CD14-positive monocyte (primary cell): ENCODE measurements at regions not wholly inside any gene's neighbourhood (a gene's known extent, or its start where the extent isn't known, plus 50 kb on each side); places are given as distances from the start of the nearest gene placed in this dataset.

ENCODE experiments used
- DNase-seq, 3 donors: peaks; one replicate each; pipeline ENCODE4 v3.0.0-alpha.2; 2011 to 2022
- H2AFZ ChIP-seq: 2 replicates; pipeline ENCODE4 v1.6.0; 2012; ENCODE audit warnings: mild to moderate bottlenecking, low read depth, low read length, inconsistent platforms; ENCODE audit not compliant: insufficient read depth, poor library complexity, severe bottlenecking
- H3K27ac ChIP-seq, 2 donors: 1 replicate in 1 of 2; 2 replicates in 1 of 2; pipeline ENCODE4 v1.5.1; 2012 to 2013; ENCODE audit warnings: low read length in 2 of 2, control low read depth in 1 of 2, inconsistent platforms in 1 of 2, low read depth in 1 of 2, mild to moderate bottlenecking in 1 of 2
- H3K27me3 ChIP-seq, 2 donors: one replicate each; pipeline versions ENCODE4 v1.6.0 to v1.6.1; 2011 to 2013; ENCODE audit warnings: low read length in 2 of 2; ENCODE audit not compliant: control insufficient read depth in 2 of 2, insufficient read depth in 2 of 2
- H3K36me3 ChIP-seq, 2 donors: replicated peaks in 1 of 2; 1 replicate in 1 of 2; 2 replicates in 1 of 2; pipeline versions ENCODE4 v1.5.1 to v1.6.1; 2012 to 2013; ENCODE audit warnings: low read length in 2 of 2, control low read depth in 1 of 2, inconsistent platforms in 1 of 2, mild to moderate bottlenecking in 1 of 2; ENCODE audit not compliant: insufficient read depth in 2 of 2, control insufficient read depth in 1 of 2
- H3K4me1 ChIP-seq, 2 donors: 1 replicate in 1 of 2; 2 replicates in 1 of 2; pipeline versions ENCODE4 v1.5.1 to v1.6.1; 2012 to 2013; ENCODE audit warnings: low read length in 2 of 2, control low read depth in 1 of 2, inconsistent platforms in 1 of 2, mild to moderate bottlenecking in 1 of 2, moderate library complexity in 1 of 2; ENCODE audit not compliant: insufficient read depth in 2 of 2, control insufficient read depth in 1 of 2
- H3K4me2 ChIP-seq: replicated peaks from 2 replicates; pipeline ENCODE3; 2012; ENCODE audit warnings: low read length, moderate library complexity, mild to moderate bottlenecking; ENCODE audit not compliant: poor library complexity, severe bottlenecking; ENCODE audit errors: extremely low read depth
- H3K4me3 ChIP-seq, 3 experiments: fragments of 200-600 bp in 1 of 3; sonication (generic) in 1 of 3; replicated peaks in 1 of 3; 1 replicate in 2 of 3; 2 replicates in 1 of 3; pipeline ENCODE4 v1.5.1; 2011 to 2013; ENCODE audit warnings: low read length in 3 of 3, mild to moderate bottlenecking in 3 of 3, control low read depth in 2 of 3, low read depth in 2 of 3, inconsistent platforms in 1 of 3, moderate library complexity in 1 of 3
- H3K79me2 ChIP-seq: 2 replicates; pipeline ENCODE4 v1.6.0; 2012; ENCODE audit warnings: mild to moderate bottlenecking, control low read depth, inconsistent platforms, low read length, moderate library complexity; ENCODE audit not compliant: insufficient read depth
- H3K9ac ChIP-seq: 2 replicates; pipeline ENCODE4 v1.6.0; 2017; ENCODE audit warnings: low read length, mild to moderate bottlenecking; ENCODE audit not compliant: insufficient read depth, poor library complexity, severe bottlenecking
- H3K9me3 ChIP-seq, 2 donors: replicated peaks in 1 of 2; 1 replicate in 1 of 2; 2 replicates in 1 of 2; pipeline versions ENCODE4 v1.5.1 to v1.6.1; 2012 to 2013; ENCODE audit warnings: low read length in 2 of 2, control low read depth in 1 of 2; ENCODE audit not compliant: control insufficient read depth in 1 of 2, insufficient read depth in 1 of 2
- H4K20me1 ChIP-seq: 2 replicates; pipeline ENCODE4 v1.6.0; 2012; ENCODE audit warnings: mild to moderate bottlenecking, low read length, control low read depth, moderate library complexity; ENCODE audit not compliant: insufficient read depth
- H3K27ac Mint-ChIP-seq, 7 donors: one replicate each; pipeline ENCODE4 v1.8.0; 2020; ENCODE audit warnings: mild to moderate bottlenecking in 7 of 7, mixed read lengths in 7 of 7, moderate library complexity in 6 of 7, inconsistent platforms in 2 of 7
- H3K27me3 Mint-ChIP-seq, 3 donors: one replicate each; pipeline ENCODE4 v1.8.0; 2021 to 2022; ENCODE audit warnings: low read depth in 3 of 3, mild to moderate bottlenecking in 3 of 3, mixed read lengths in 3 of 3, moderate library complexity in 3 of 3, inconsistent platforms in 1 of 3
- H3K36me3 Mint-ChIP-seq, 2 donors: one replicate each; pipeline ENCODE4 v1.8.0; 2020; ENCODE audit warnings: mixed read lengths in 2 of 2, inconsistent platforms in 1 of 2, mild to moderate bottlenecking in 1 of 2
- H3K4me1 Mint-ChIP-seq: one replicate; pipeline ENCODE4 v1.8.0; 2020; ENCODE audit warnings: mild to moderate bottlenecking, mixed read lengths
- H3K4me3 Mint-ChIP-seq, 2 donors: one replicate each; pipeline ENCODE4 v1.8.0; 2020; ENCODE audit warnings: mild to moderate bottlenecking in 2 of 2, mixed read lengths in 2 of 2, moderate library complexity in 1 of 2
- H3K9me3 Mint-ChIP-seq, 7 donors: one replicate each; pipeline ENCODE4 v1.8.0; 2020 to 2022; ENCODE audit warnings: mixed read lengths in 7 of 7, mild to moderate bottlenecking in 6 of 7, moderate library complexity in 6 of 7, inconsistent platforms in 2 of 7
- CTCF ChIP-seq: fragments of 200-600 bp; IDR thresholded peaks from one replicate; pipeline ENCODE4 v1.8.0; 2022; ENCODE audit warnings: antibody characterized with exemption, mild to moderate bottlenecking
- intact Hi-C, 2 donors: fragments of 100-400 bp; cut with micrococcal nuclease; formaldehyde crosslinking; loops; one replicate each; pipeline versions ENCODE4 v1.15.0 to v1.15.1; 2023

- Histone ChIP-seq H4K20me1 (no peaks in the 10 kb centered on the region), H3K9ac (no peak overlapping the region), H3K27ac (no peak overlapping the region), H3K27me3 (no peaks in the 10 kb centered on the region), H3K36me3 (no peaks in the 10 kb centered on the region), H3K4me1 (no peaks in the 10 kb centered on the region), H3K4me3 (no peak overlapping the region), H3K79me2 (no peaks in the 10 kb centered on the region), H3K4me2 (no peak overlapping the region), H2AFZ (no peak overlapping the region), H3K9me3 (peaks cover 0 to 5% of the 10 kb centered on the region in 2 donors)
- DNase-seq, result no peak
- H3K4me3 Mint-ChIP-seq, result no peak overlapping the region
- no peak for TF ChIP-seq CTCF
- no peaks in the 10 kb centered on the region for H3K4me1 Mint-ChIP-seq
- H3K27me3 Mint-ChIP-seq, result peaks cover 0 to 2% (median 0%) of the 10 kb centered on the region in 3 donors
- peaks cover 0 to 7% (median 0%) of the 10 kb centered on the region in 7 donors for H3K9me3 Mint-ChIP-seq
- no peak overlapping the region for H3K27ac Mint-ChIP-seq
- intact Hi-C loops, result no loop called here
- no peaks in the 10 kb centered on the region for H3K36me3 Mint-ChIP-seq
Measured at GRCh38 chr4:27620886-27621285, 760.2 kb downstream of the STIM2 start.

- H3K36me3 ChIP-seq, result no peaks in the 10 kb centered on the region
- no peak overlapping the region for H3K4me3 ChIP-seq
- no peak overlapping the region for H3K4me2 ChIP-seq
- peaks cover 0 to 7% (median 0%) of the 10 kb centered on the region in 7 donors for H3K9me3 Mint-ChIP-seq
- no peaks in the 10 kb centered on the region for H3K79me2 ChIP-seq
- intact Hi-C loops, result no loop called here
- no peak overlapping the region for H2AFZ ChIP-seq
- no peak overlapping the region for H3K4me3 Mint-ChIP-seq
- no peaks in the 10 kb centered on the region for H3K27me3 ChIP-seq
- H3K27me3 Mint-ChIP-seq, result peaks cover 0 to 4% (median 0%) of the 10 kb centered on the region in 3 donors
- H3K27ac ChIP-seq, result no peak overlapping the region
- no peaks in the 10 kb centered on the region for H3K4me1 Mint-ChIP-seq
- no peak for TF ChIP-seq CTCF
- peaks cover 0 to 5% of the 10 kb centered on the region in 2 donors for H3K9me3 ChIP-seq
- H3K4me1 ChIP-seq, result no peaks in the 10 kb centered on the region
- DNase-seq, result no peak
- no peak overlapping the region for H3K27ac Mint-ChIP-seq
- no peaks in the 10 kb centered on the region for H4K20me1 ChIP-seq
- no peaks in the 10 kb centered on the region for H3K36me3 Mint-ChIP-seq
- H3K9ac ChIP-seq, result no peak overlapping the region
Measured at GRCh38 chr4:27624749-27625148, 764.1 kb downstream of the STIM2 start.
